IMR-90 (cell line): ENCODE measurements at regions not wholly inside any gene's neighbourhood (a gene's known extent, or its start where the extent isn't known, plus 50 kb on each side); places are given as distances from the start of the nearest gene placed in this dataset.

Source experiments
- ATAC-seq: fragments of 200-7000 bp; cut with Tn5 transposase; 2 replicates; pipeline ENCODE4 v1.9.1; 2020; ENCODE audit warnings: low read depth, mild to moderate bottlenecking, moderate library complexity
- BruUV-seq: library from RNA; stranded (reverse); fragments of 400-500 nt; replicated peaks from 2 replicates; lab custom pipeline; 2021; lab: Mats Ljungman, UMichigan
- CTCF ChIA-PET: fragments of 300-600 bp; formaldehyde crosslinking; extraction: SDS; loops from one replicate; lab custom pipeline; 2021; ENCODE audit warnings: antibody characterized with exemption; lab: Yijun Ruan, JAX
- POLR2A ChIA-PET: fragments of 300-600 bp; sonication (Branson Sonifier 250); formaldehyde crosslinking; loops from one replicate; lab custom pipeline; 2022; ENCODE audit warnings: antibody characterized with exemption; ENCODE audit not compliant: unreplicated experiment; lab: Charles Lee
- DNase-seq: peaks from one replicate; pipeline ENCODE4 v3.0.0; 2013
- H2AFZ ChIP-seq: replicated peaks from 2 replicates; pipeline ENCODE3; 2013; ENCODE audit warnings: low read length, mild to moderate bottlenecking; ENCODE audit not compliant: poor library complexity
- H2AK5ac ChIP-seq: 2 replicates; pipeline ENCODE4 v1.6.1; 2013; ENCODE audit warnings: low read depth, low read length, inconsistent platforms
- H2AK9ac ChIP-seq: replicated peaks from 2 replicates; pipeline ENCODE3; 2013; ENCODE audit warnings: mild to moderate bottlenecking, low read depth, low read length, moderate library complexity; ENCODE audit not compliant: poor library complexity
- H2BK120ac ChIP-seq: 2 replicates; pipeline ENCODE4 v1.6.1; 2013; ENCODE audit warnings: low read depth, low read length, inconsistent platforms
- H2BK15ac ChIP-seq: 3 replicates; pipeline ENCODE4 v1.6.1; 2013; ENCODE audit warnings: low read depth, low read length, inconsistent platforms
- H2BK20ac ChIP-seq: 2 replicates; pipeline ENCODE4 v1.6.1; 2013; ENCODE audit warnings: low read depth, mild to moderate bottlenecking, inconsistent platforms, low read length, moderate library complexity
- H2BK5ac ChIP-seq: 2 replicates; pipeline ENCODE4 v1.6.1; 2013; ENCODE audit warnings: mild to moderate bottlenecking, low read depth, low read length, inconsistent platforms; ENCODE audit not compliant: poor library complexity, severe bottlenecking
- H3K14ac ChIP-seq: replicated peaks from 2 replicates; pipeline ENCODE4 v1.6.1; 2013; ENCODE audit warnings: low read depth, low read length, inconsistent platforms
- H3K18ac ChIP-seq: 2 replicates; pipeline ENCODE4 v1.6.1; 2013; ENCODE audit warnings: low read depth, low read length, control low read depth
- H3K23ac ChIP-seq: 2 replicates; pipeline ENCODE4 v1.6.1; 2013; ENCODE audit warnings: low read depth, low read length, inconsistent platforms
- H3K27ac ChIP-seq: 2 replicates; pipeline ENCODE4 v1.5.1; 2013; ENCODE audit warnings: mild to moderate bottlenecking, control low read depth, low read length; ENCODE audit not compliant: insufficient read depth
- H3K27me3 ChIP-seq: 2 replicates; pipeline ENCODE4 v1.6.1; 2013; ENCODE audit warnings: low read length; ENCODE audit not compliant: control insufficient read depth, insufficient read depth
- H3K36me3 ChIP-seq: 2 replicates; pipeline ENCODE4 v1.6.1; 2013; ENCODE audit warnings: low read length, mixed read lengths; ENCODE audit not compliant: control insufficient read depth, insufficient read depth
- H3K4ac ChIP-seq: 2 replicates; pipeline ENCODE4 v1.6.1; 2013; ENCODE audit warnings: low read depth, low read length, inconsistent platforms
- H3K4me1 ChIP-seq: 2 replicates; pipeline ENCODE4 v1.6.1; 2013; ENCODE audit warnings: low read length, mixed read lengths; ENCODE audit not compliant: control insufficient read depth, insufficient read depth
- H3K4me2 ChIP-seq: 2 replicates; pipeline ENCODE4 v1.6.1; 2013; ENCODE audit warnings: low read depth, mild to moderate bottlenecking, control low read depth, low read length, moderate library complexity
- H3K4me3 ChIP-seq: 2 replicates; pipeline ENCODE4 v1.5.1; 2013; ENCODE audit warnings: low read depth, mild to moderate bottlenecking, control low read depth, low read length, moderate library complexity; ENCODE audit not compliant: insufficient read depth
- H3K56ac ChIP-seq: 2 replicates; pipeline ENCODE4 v1.6.1; 2013; ENCODE audit warnings: low read length, inconsistent platforms; ENCODE audit not compliant: insufficient read depth; ENCODE audit errors: extremely low read depth
- H3K79me1 ChIP-seq, 2 experiments: 2 replicates each; pipeline ENCODE4 v1.6.1; 2013; ENCODE audit warnings: low read length in 2 of 2, inconsistent platforms in 1 of 2, low read depth in 1 of 2
- H3K9ac ChIP-seq: 2 replicates; pipeline ENCODE4 v1.6.1; 2013; ENCODE audit warnings: low read depth, low read length, control low read depth
- H3K9me1 ChIP-seq: 2 replicates; pipeline ENCODE4 v1.6.1; 2013; ENCODE audit warnings: low read length, inconsistent platforms; ENCODE audit not compliant: insufficient read depth
- H3K9me3 ChIP-seq: 2 replicates; pipeline ENCODE4 v1.6.1; 2013; ENCODE audit warnings: low read length; ENCODE audit not compliant: control insufficient read depth, insufficient read depth
- H4K20me1 ChIP-seq: 2 replicates; pipeline ENCODE4 v1.6.1; 2013; ENCODE audit warnings: low read length, inconsistent platforms; ENCODE audit not compliant: insufficient read depth
- H4K5ac ChIP-seq: 2 replicates; pipeline ENCODE4 v1.6.1; 2013; ENCODE audit warnings: mild to moderate bottlenecking, low read depth, low read length, control low read depth
- H4K8ac ChIP-seq, 2 experiments: 2 replicates each; pipeline ENCODE4 v1.6.1; 2013; ENCODE audit warnings: low read depth in 2 of 2, low read length in 2 of 2, control low read depth in 1 of 2, inconsistent platforms in 1 of 2
- H4K91ac ChIP-seq: 2 replicates; pipeline ENCODE4 v1.6.1; 2013; ENCODE audit warnings: low read depth, low read length, inconsistent platforms; ENCODE audit not compliant: insufficient read depth
- BHLHE40 ChIP-seq: fragments of 150-350 bp; IDR thresholded peaks from 2 replicates; pipeline ENCODE4 v1.6.1; 2016; ENCODE audit warnings: mild to moderate bottlenecking, low read depth, low read length
- CEBPB ChIP-seq: IDR thresholded peaks from 2 replicates; pipeline ENCODE4 v1.6.1; 2012; ENCODE audit warnings: low read depth, low read length, improper control_type of control experiment
- CHD1 ChIP-seq: IDR thresholded peaks from 2 replicates; pipeline ENCODE4 v1.6.1; 2012; ENCODE audit warnings: low read depth, low read length, improper control_type of control experiment
- FOS ChIP-seq: fragments of 150-350 bp; IDR thresholded peaks from 2 replicates; pipeline ENCODE4 v1.6.1; 2016; ENCODE audit warnings: low read depth, low read length
- MAFK ChIP-seq: IDR thresholded peaks from 2 replicates; pipeline ENCODE4 v1.6.1; 2012; ENCODE audit warnings: low read depth, low read length, improper control_type of control experiment
- MAZ ChIP-seq: IDR thresholded peaks from 2 replicates; pipeline ENCODE4 v1.6.1; 2012; ENCODE audit warnings: low read depth, mild to moderate bottlenecking, low read length, improper control_type of control experiment, moderate library complexity, borderline replicate concordance
- MXI1 ChIP-seq: IDR thresholded peaks from 2 replicates; pipeline ENCODE4 v1.6.1; 2012; ENCODE audit warnings: low read depth, mild to moderate bottlenecking, low read length, moderate library complexity, borderline replicate concordance
- NFE2L2 ChIP-seq: fragments of 150-350 bp; IDR thresholded peaks from 2 replicates; pipeline ENCODE4 v1.6.1; 2016; ENCODE audit warnings: low read depth, mild to moderate bottlenecking, low read length
- POLR2A ChIP-seq: IDR thresholded peaks from 2 replicates; pipeline ENCODE4 v1.6.1; 2012; ENCODE audit warnings: mild to moderate bottlenecking, low read depth, low read length
- RAD21 ChIP-seq: IDR thresholded peaks from 2 replicates; pipeline ENCODE4 v1.6.1; 2012; ENCODE audit warnings: low read length, improper control_type of control experiment
- RCOR1 ChIP-seq: IDR thresholded peaks from 2 replicates; pipeline ENCODE4 v1.6.1; 2012; ENCODE audit warnings: mild to moderate bottlenecking, low read length, improper control_type of control experiment; ENCODE audit not compliant: insufficient replicate concordance
- RFX5 ChIP-seq: IDR thresholded peaks from 2 replicates; pipeline ENCODE4 v1.8.0; 2012; ENCODE audit warnings: low read depth, mild to moderate bottlenecking, low read length, moderate library complexity
- SMC3 ChIP-seq: fragments of 150-350 bp; IDR thresholded peaks from 2 replicates; pipeline ENCODE4 v1.6.1; 2016; ENCODE audit warnings: low read depth, mild to moderate bottlenecking, antibody characterized with exemption, low read length, moderate library complexity
- WGBS, 2 experiments: methylation state at CpG; one replicate each; pipeline versions ENCODE4 v1.1.5 to v1.1.7; 2013; ENCODE audit warnings: missing lambda C conversion rate in 2 of 2; ENCODE audit not compliant: insufficient read length in 1 of 2; ENCODE audit errors: extremely low coverage in 2 of 2; 5-methylcytosine and 5-hydroxymethylcytosine counted together
- dilution Hi-C: fragments of 300-500 bp; cut with HindIII; formaldehyde crosslinking; loops from one replicate; pipeline ENCODE4 v1.14.3; 2018; ENCODE audit warnings: low sequenced_read_pairs; ENCODE audit not compliant: unreplicated experiment
- in situ Hi-C: fragments of 300-500 bp; cut with MboI; formaldehyde crosslinking; loops from 3 replicates; pipeline ENCODE4 v1.14.3; 2019; ENCODE audit warnings: low sequenced_read_pairs, inconsistent platforms, mixed read lengths
- intact Hi-C: fragments of 100-400 bp; cut with micrococcal nuclease; formaldehyde crosslinking; loops from 2 replicates; pipeline ENCODE4 v1.10.0; 2022
- TF ChIP-seq, protein P1 (sequence below): fragments of 150-350 bp; IDR thresholded peaks from 2 replicates; pipeline ENCODE4 v1.6.1; 2016; ENCODE audit warnings: low read depth, mild to moderate bottlenecking, low read length, moderate library complexity, borderline replicate concordance
- TF ChIP-seq, protein P2 (sequence below): fragments of 150-350 bp; IDR thresholded peaks from 2 replicates; pipeline ENCODE4 v1.6.1; 2017; ENCODE audit warnings: mild to moderate bottlenecking, antibody characterized with exemption, low read length, low read depth
- TF ChIP-seq, protein P3 (sequence below): conservative IDR thresholded peaks from 2 replicates; pipeline ENCODE4 v1.5.1; 2012; ENCODE audit warnings: mild to moderate bottlenecking, low read depth, low read length, improper control_type of control experiment

- in situ Hi-C loops (no loop called here), dilution Hi-C loops (no loop called here), intact Hi-C loops (no loop called here)
- ATAC-seq: no peak
- no peaks in the 10 kb centered on the region for H3K79me1 ChIP-seq
- H3K18ac ChIP-seq: no peak overlapping the region
- H3K9me1 ChIP-seq: no peaks in the 10 kb centered on the region
- no peak overlapping the region for H3K4me3 ChIP-seq
- H2BK5ac ChIP-seq: no peak overlapping the region
- H3K4me1 ChIP-seq: no peaks in the 10 kb centered on the region
- DNase-seq: no peak
- H2AFZ ChIP-seq: no peak overlapping the region
- no peak overlapping the region for H3K14ac ChIP-seq
- H2BK120ac ChIP-seq: no peak overlapping the region
- no peaks in the 10 kb centered on the region for H3K27me3 ChIP-seq
- no peak overlapping the region for H4K91ac ChIP-seq
- H3K56ac ChIP-seq: no peak overlapping the region
- no peaks in the 10 kb centered on the region for H3K36me3 ChIP-seq
- WGBS, 2 experiments: 100% methylated on average over 1 of the region's 2 CpGs; no CpG with 5 or more reads in 1 of the 2 experiments
- H4K20me1 ChIP-seq: no peaks in the 10 kb centered on the region
- H4K5ac ChIP-seq: no peak overlapping the region
- POLR2A ChIA-PET: no interaction called here
- no TSS peak for BruUV-seq
- no peak overlapping the region for H2BK15ac ChIP-seq
- no peak overlapping the region for H3K23ac ChIP-seq
- no peak overlapping the region for H3K4me2 ChIP-seq
- CTCF ChIA-PET: no interaction called here
- no peak overlapping the region for H3K27ac ChIP-seq
- no peak overlapping the region for H2BK20ac ChIP-seq
- H2AK5ac ChIP-seq: no peak overlapping the region
- H4K8ac ChIP-seq: no peak overlapping the region
- no peak overlapping the region for H3K4ac ChIP-seq
- no peak overlapping the region for H3K9ac ChIP-seq
- no peak for TF ChIP-seq MAFK
- TF ChIP-seq MAZ: no peak
- no peak for TF ChIP-seq RCOR1
- TF ChIP-seq NFE2L2: no peak
- no peak for TF ChIP-seq RFX5
- no peak for TF ChIP-seq BHLHE40
- TF ChIP-seq POLR2A: no peak
- TF ChIP-seq, protein P1, sequence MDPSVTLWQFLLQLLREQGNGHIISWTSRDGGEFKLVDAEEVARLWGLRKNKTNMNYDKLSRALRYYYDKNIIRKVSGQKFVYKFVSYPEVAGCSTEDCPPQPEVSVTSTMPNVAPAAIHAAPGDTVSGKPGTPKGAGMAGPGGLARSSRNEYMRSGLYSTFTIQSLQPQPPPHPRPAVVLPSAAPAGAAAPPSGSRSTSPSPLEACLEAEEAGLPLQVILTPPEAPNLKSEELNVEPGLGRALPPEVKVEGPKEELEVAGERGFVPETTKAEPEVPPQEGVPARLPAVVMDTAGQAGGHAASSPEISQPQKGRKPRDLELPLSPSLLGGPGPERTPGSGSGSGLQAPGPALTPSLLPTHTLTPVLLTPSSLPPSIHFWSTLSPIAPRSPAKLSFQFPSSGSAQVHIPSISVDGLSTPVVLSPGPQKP: no peak
- no peak for TF ChIP-seq CEBPB
- no peak for TF ChIP-seq MXI1
- TF ChIP-seq, protein P2, sequence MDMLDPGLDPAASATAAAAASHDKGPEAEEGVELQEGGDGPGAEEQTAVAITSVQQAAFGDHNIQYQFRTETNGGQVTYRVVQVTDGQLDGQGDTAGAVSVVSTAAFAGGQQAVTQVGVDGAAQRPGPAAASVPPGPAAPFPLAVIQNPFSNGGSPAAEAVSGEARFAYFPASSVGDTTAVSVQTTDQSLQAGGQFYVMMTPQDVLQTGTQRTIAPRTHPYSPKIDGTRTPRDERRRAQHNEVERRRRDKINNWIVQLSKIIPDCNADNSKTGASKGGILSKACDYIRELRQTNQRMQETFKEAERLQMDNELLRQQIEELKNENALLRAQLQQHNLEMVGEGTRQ: no peak
- no peak for TF ChIP-seq RAD21
- TF ChIP-seq CHD1: no peak
- TF ChIP-seq FOS: no peak
- TF ChIP-seq, protein P3, sequence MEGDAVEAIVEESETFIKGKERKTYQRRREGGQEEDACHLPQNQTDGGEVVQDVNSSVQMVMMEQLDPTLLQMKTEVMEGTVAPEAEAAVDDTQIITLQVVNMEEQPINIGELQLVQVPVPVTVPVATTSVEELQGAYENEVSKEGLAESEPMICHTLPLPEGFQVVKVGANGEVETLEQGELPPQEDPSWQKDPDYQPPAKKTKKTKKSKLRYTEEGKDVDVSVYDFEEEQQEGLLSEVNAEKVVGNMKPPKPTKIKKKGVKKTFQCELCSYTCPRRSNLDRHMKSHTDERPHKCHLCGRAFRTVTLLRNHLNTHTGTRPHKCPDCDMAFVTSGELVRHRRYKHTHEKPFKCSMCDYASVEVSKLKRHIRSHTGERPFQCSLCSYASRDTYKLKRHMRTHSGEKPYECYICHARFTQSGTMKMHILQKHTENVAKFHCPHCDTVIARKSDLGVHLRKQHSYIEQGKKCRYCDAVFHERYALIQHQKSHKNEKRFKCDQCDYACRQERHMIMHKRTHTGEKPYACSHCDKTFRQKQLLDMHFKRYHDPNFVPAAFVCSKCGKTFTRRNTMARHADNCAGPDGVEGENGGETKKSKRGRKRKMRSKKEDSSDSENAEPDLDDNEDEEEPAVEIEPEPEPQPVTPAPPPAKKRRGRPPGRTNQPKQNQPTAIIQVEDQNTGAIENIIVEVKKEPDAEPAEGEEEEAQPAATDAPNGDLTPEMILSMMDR: no peak
- no peak for TF ChIP-seq SMC3
- H3K9me3 ChIP-seq: no peaks in the 10 kb centered on the region
- no peak overlapping the region for H2AK9ac ChIP-seq
Observed at GRCh38 chr7:14048889-14049288, 59.4 kb upstream of the ETV1 start.
